Transverse colon (tissue), 3 donors: ENCODE measurements at regions not wholly inside any gene's neighbourhood (a gene's known extent, or its start where the extent isn't known, plus 50 kb on each side); places are given as distances from the start of the nearest gene placed in this dataset.
"Not testable (repeated sequence)": the region's sequence is repeated elsewhere in the genome, so short reads cannot be mapped to it uniquely, and the experiment has no call there.

Experiments used
- EP300 ChIP-seq: sonication (generic); formaldehyde crosslinking; IDR thresholded peaks from one replicate; pipeline ENCODE4 v1.6.1; 2017; ENCODE audit warnings: antibody characterized with exemption, low read depth
- POLR2A ChIP-seq: fragments of 450-650 bp; IDR thresholded peaks from one replicate; pipeline ENCODE4 v1.6.1; 2016; ENCODE audit warnings: antibody characterized with exemption, mild to moderate bottlenecking, moderate library complexity
- TF ChIP-seq, protein P1 (sequence below), 5 experiments: fragments of 200-600 bp in 3 of 5; fragments of 450-650 bp in 2 of 5; sonication (generic) in 3 of 5; IDR thresholded peaks; 1 replicate in 2 of 5; 2 replicates in 3 of 5; pipeline ENCODE4 v1.5.1; 2016 to 2017; ENCODE audit warnings: antibody characterized with exemption in 5 of 5, inconsistent platforms in 3 of 5, mild to moderate bottlenecking in 2 of 5, moderate library complexity in 1 of 5

DNA sequence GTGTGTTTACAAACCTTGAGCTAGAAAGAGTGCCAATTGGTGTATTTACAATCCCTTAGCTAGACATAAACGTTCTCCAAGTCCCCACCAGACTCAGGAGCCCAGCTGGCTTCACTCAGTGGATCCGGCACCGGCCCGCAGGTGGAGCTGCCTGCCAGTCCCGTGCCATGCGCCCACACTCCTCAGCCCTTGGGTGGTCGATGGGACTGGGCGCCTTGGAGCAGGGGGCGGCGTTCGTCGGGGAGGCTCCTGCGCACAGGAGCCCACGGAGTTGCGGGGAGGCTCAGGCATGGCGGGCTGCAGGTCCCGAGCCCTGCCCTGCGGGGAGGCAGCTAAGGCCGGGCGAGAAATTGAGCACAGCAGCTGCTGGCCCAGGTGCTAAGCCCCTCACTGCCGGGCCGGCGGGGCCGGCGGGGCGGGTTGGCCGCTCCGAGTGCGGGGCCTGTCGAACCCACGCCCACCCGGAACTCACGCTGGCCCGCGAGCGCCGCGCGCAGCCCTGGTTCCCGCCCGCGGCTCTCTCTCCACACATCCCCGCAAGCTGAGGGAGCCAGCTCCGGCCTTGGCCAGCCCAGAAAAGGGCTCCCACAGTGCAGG is 1188.0 kb downstream of the NXPH1 start:
- TF ChIP-seq, protein P1, sequence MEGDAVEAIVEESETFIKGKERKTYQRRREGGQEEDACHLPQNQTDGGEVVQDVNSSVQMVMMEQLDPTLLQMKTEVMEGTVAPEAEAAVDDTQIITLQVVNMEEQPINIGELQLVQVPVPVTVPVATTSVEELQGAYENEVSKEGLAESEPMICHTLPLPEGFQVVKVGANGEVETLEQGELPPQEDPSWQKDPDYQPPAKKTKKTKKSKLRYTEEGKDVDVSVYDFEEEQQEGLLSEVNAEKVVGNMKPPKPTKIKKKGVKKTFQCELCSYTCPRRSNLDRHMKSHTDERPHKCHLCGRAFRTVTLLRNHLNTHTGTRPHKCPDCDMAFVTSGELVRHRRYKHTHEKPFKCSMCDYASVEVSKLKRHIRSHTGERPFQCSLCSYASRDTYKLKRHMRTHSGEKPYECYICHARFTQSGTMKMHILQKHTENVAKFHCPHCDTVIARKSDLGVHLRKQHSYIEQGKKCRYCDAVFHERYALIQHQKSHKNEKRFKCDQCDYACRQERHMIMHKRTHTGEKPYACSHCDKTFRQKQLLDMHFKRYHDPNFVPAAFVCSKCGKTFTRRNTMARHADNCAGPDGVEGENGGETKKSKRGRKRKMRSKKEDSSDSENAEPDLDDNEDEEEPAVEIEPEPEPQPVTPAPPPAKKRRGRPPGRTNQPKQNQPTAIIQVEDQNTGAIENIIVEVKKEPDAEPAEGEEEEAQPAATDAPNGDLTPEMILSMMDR (IDR thresholded peaks at IDR 0.05): not testable (repeated sequence)
- not testable (repeated sequence) for TF ChIP-seq EP300, POLR2A
